ENCODE measurements at regions not wholly inside any gene's neighbourhood (a gene's known extent, or its start where the extent isn't known, plus 50 kb on each side); places are given as distances from the start of the nearest gene placed in this dataset.

GRCh38 chr14:49497725-49498348 is 88.3 kb downstream of the RPS29 start:
- TF ChIP-seq CTCF (IDR thresholded peaks at IDR 0.05) (peak; percentile 51 to 67 (median 56)), POLR2A (IDR thresholded peaks at IDR 0.05) (no peak)

All from uterus (tissue), 2 donors.